Hepatocyte (in vitro differentiated cells): ENCODE measurements at regions not wholly inside any gene's neighbourhood (a gene's known extent, or its start where the extent isn't known, plus 50 kb on each side); places are given as distances from the start of the nearest gene placed in this dataset.

Experiments used
- DNase-seq: peaks from one replicate; pipeline ENCODE4 v3.0.0-alpha.2; 2016; ENCODE audit warnings: low spot score
- H2AFZ ChIP-seq: fragments of 200-600 bp; sonication (generic); 2 replicates; pipeline ENCODE4 v1.6.0; 2016; ENCODE audit warnings: antibody characterized with exemption, mild to moderate bottlenecking
- H3K27ac ChIP-seq: fragments of 200-600 bp; sonication (generic); 2 replicates; pipeline ENCODE4 v1.5.1; 2016; ENCODE audit warnings: mild to moderate bottlenecking
- H3K27me3 ChIP-seq: fragments of 200-600 bp; sonication (generic); 2 replicates; pipeline ENCODE4 v1.6.1; 2016
- H3K36me3 ChIP-seq: fragments of 200-600 bp; sonication (generic); replicated peaks from 2 replicates; pipeline ENCODE4 v1.5.1; 2016; ENCODE audit warnings: low read depth; ENCODE audit not compliant: insufficient read depth
- H3K4me1 ChIP-seq: fragments of 200-600 bp; sonication (generic); 2 replicates; pipeline ENCODE4 v1.5.1; 2016; ENCODE audit warnings: mild to moderate bottlenecking, moderate library complexity; ENCODE audit not compliant: insufficient read depth
- H3K4me2 ChIP-seq: fragments of 200-600 bp; sonication (generic); 2 replicates; pipeline ENCODE4 v1.6.0; 2016
- H3K4me3 ChIP-seq: fragments of 200-600 bp; sonication (generic); 2 replicates; pipeline ENCODE4 v1.5.1; 2016; ENCODE audit warnings: mild to moderate bottlenecking
- H3K79me2 ChIP-seq: fragments of 200-600 bp; sonication (generic); 2 replicates; pipeline ENCODE4 v1.6.0; 2017; ENCODE audit warnings: mild to moderate bottlenecking
- H3K9me2 ChIP-seq: fragments of 200-600 bp; sonication (generic); replicated peaks from 2 replicates; pipeline ENCODE4 v1.6.0; 2017; ENCODE audit warnings: mild to moderate bottlenecking; ENCODE audit not compliant: insufficient read depth
- H3K9me3 ChIP-seq: fragments of 200-600 bp; sonication (generic); 2 replicates; pipeline ENCODE4 v1.5.1; 2016; ENCODE audit warnings: low read depth, mild to moderate bottlenecking
- H4K20me1 ChIP-seq: fragments of 200-600 bp; sonication (generic); 2 replicates; pipeline ENCODE4 v1.6.0; 2016; ENCODE audit warnings: mild to moderate bottlenecking; ENCODE audit not compliant: insufficient read depth, poor library complexity, severe bottlenecking
- CTCF ChIP-seq: fragments of 200-600 bp; sonication (generic); IDR thresholded peaks from 2 replicates; pipeline ENCODE4 v1.5.1; 2016; ENCODE audit warnings: antibody characterized with exemption, mild to moderate bottlenecking; ENCODE audit not compliant: poor library complexity
- EZH2 ChIP-seq: fragments of 200-600 bp; sonication (generic); IDR thresholded peaks from 2 replicates; pipeline ENCODE4 v1.6.1; 2016; ENCODE audit warnings: antibody characterized with exemption, mild to moderate bottlenecking, borderline replicate concordance
- EZH2phosphoT487 ChIP-seq: fragments of 200-600 bp; sonication (generic); IDR thresholded peaks from one replicate; pipeline ENCODE4 v1.6.1; 2018; ENCODE audit warnings: antibody characterized with exemption, mild to moderate bottlenecking, low read depth, moderate library complexity; ENCODE audit not compliant: unreplicated experiment, severe bottlenecking
- WGBS: methylation state at CpG from one replicate; pipeline ENCODE4 v1.1.6; 2016; ENCODE audit warnings: low lambda C conversion rate; ENCODE audit errors: missing lambda C conversion rate; 5-methylcytosine and 5-hydroxymethylcytosine counted together

- H3K4me3 ChIP-seq, result no peak overlapping the region
- no peak overlapping the region for H2AFZ ChIP-seq
- H3K27me3 ChIP-seq, result peaks cover 21% of the 10 kb centered on the region
- no peak for TF ChIP-seq CTCF
- no peak for TF ChIP-seq EZH2
- no peak for TF ChIP-seq EZH2phosphoT487
- no peaks in the 10 kb centered on the region for H3K36me3 ChIP-seq
- no peaks in the 10 kb centered on the region for H3K9me3 ChIP-seq
- WGBS, result 88% methylated on average over 1 of the region's 1 CpG
- H3K9me2 ChIP-seq, result no peaks in the 10 kb centered on the region
- no peak for DNase-seq
- H3K4me2 ChIP-seq, result no peak overlapping the region
- no peaks in the 10 kb centered on the region for H3K79me2 ChIP-seq
- H3K4me1 ChIP-seq, result no peaks in the 10 kb centered on the region
- H4K20me1 ChIP-seq, result no peaks in the 10 kb centered on the region
- no peak overlapping the region for H3K27ac ChIP-seq
These were observed 137.7 kb upstream of the ETS2 start for GRCh38 chr21:38668067-38668466.

- 96% methylated on average over 6 of the region's 6 CpGs for WGBS
- H3K36me3 ChIP-seq, result no peaks in the 10 kb centered on the region
- no peak for DNase-seq
These were observed 137.2 kb upstream of the ETS2 start for GRCh38 chr21:38668541-38668940.

GRCh38 chr21:38669186-38669585 is 136.5 kb upstream of the ETS2 start:
- no peaks in the 10 kb centered on the region for H3K79me2 ChIP-seq
- no peak overlapping the region for H3K4me2 ChIP-seq
- no peak overlapping the region for H2AFZ ChIP-seq

More at GRCh38 chr21:38668541-38668940, 137.2 kb upstream of the ETS2 start:
- Histone ChIP-seq H4K20me1 (no peaks in the 10 kb centered on the region), H2AFZ (no peak overlapping the region), H3K9me3 (no peaks in the 10 kb centered on the region), H3K79me2 (no peaks in the 10 kb centered on the region), H3K9me2 (no peaks in the 10 kb centered on the region), H3K4me3 (no peak overlapping the region), H3K27me3 (peaks cover 16% of the 10 kb centered on the region), H3K4me2 (no peak overlapping the region), H3K27ac (no peak overlapping the region), H3K4me1 (no peaks in the 10 kb centered on the region)
- TF ChIP-seq CTCF, result no peak
- no peak for TF ChIP-seq EZH2
- TF ChIP-seq EZH2phosphoT487, result no peak

More at GRCh38 chr21:38669186-38669585, 136.5 kb upstream of the ETS2 start:
- Histone ChIP-seq H3K27ac (no peak overlapping the region), H3K9me3 (no peaks in the 10 kb centered on the region), H4K20me1 (no peaks in the 10 kb centered on the region), H3K4me1 (no peaks in the 10 kb centered on the region), H3K4me3 (no peak overlapping the region), H3K9me2 (no peaks in the 10 kb centered on the region), H3K36me3 (no peaks in the 10 kb centered on the region), H3K27me3 (peaks cover 11% of the 10 kb centered on the region)
- TF ChIP-seq CTCF, result peak; percentile 49
- TF ChIP-seq EZH2, result no peak
- no peak for TF ChIP-seq EZH2phosphoT487
- WGBS, result 78% methylated on average over 6 of the region's 6 CpGs
- DNase-seq, result peak; percentile 42
